Smooth muscle cell (in vitro differentiated cells): ENCODE measurements at regions not wholly inside any gene's neighbourhood (a gene's known extent, or its start where the extent isn't known, plus 50 kb on each side); places are given as distances from the start of the nearest gene placed in this dataset.
"Not testable (repeated sequence)": the region's sequence is repeated elsewhere in the genome, so short reads cannot be mapped to it uniquely, and the experiment has no call there.

Experiments
- DNase-seq: peaks from one replicate; lab custom pipeline; 2025; ENCODE audit not compliant: unreplicated experiment; lab: John Stamatoyannopoulos, UW
- H2AFZ ChIP-seq: fragments of 200-600 bp; sonication (generic); 2 replicates; pipeline ENCODE4 v1.6.0; 2016; ENCODE audit warnings: antibody characterized with exemption, low read depth, mild to moderate bottlenecking
- H3F3A ChIP-seq: fragments of 200-600 bp; sonication (generic); 2 replicates; pipeline ENCODE4 v1.6.0; 2017; ENCODE audit warnings: antibody characterized with exemption, low read depth
- H3K27ac ChIP-seq: fragments of 200-600 bp; sonication (generic); 2 replicates; pipeline ENCODE4 v1.5.1; 2016; ENCODE audit warnings: low read depth, mild to moderate bottlenecking
- H3K27me3 ChIP-seq: fragments of 200-600 bp; sonication (generic); 2 replicates; pipeline ENCODE4 v1.6.1; 2016; ENCODE audit warnings: low read depth, mild to moderate bottlenecking
- H3K36me3 ChIP-seq: fragments of 200-600 bp; sonication (generic); 2 replicates; pipeline ENCODE4 v1.5.1; 2016; ENCODE audit warnings: low read depth
- H3K4me1 ChIP-seq: fragments of 200-600 bp; sonication (generic); 2 replicates; pipeline ENCODE4 v1.5.1; 2016; ENCODE audit warnings: low read depth
- H3K4me2 ChIP-seq: fragments of 200-600 bp; sonication (generic); 2 replicates; pipeline ENCODE4 v1.6.0; 2016; ENCODE audit warnings: mild to moderate bottlenecking
- H3K4me3 ChIP-seq: fragments of 200-600 bp; sonication (generic); 2 replicates; pipeline ENCODE4 v1.5.1; 2016; ENCODE audit warnings: mild to moderate bottlenecking
- H3K79me2 ChIP-seq: fragments of 200-600 bp; sonication (generic); 2 replicates; pipeline ENCODE4 v1.6.0; 2016; ENCODE audit warnings: low read depth, mild to moderate bottlenecking
- H3K9ac ChIP-seq: fragments of 200-600 bp; sonication (generic); 2 replicates; pipeline ENCODE4 v1.6.0; 2016; ENCODE audit warnings: low read depth
- H3K9me3 ChIP-seq: fragments of 200-600 bp; sonication (generic); replicated peaks from 2 replicates; pipeline ENCODE4 v1.5.1; 2016; ENCODE audit warnings: low read depth
- H4K20me1 ChIP-seq: fragments of 200-600 bp; sonication (generic); 2 replicates; pipeline ENCODE4 v1.6.0; 2016; ENCODE audit warnings: low read depth
- CTCF ChIP-seq: fragments of 200-600 bp; sonication (generic); IDR thresholded peaks from 2 replicates; pipeline ENCODE4 v1.5.1; 2017; ENCODE audit warnings: borderline replicate concordance, mild to moderate bottlenecking, antibody characterized with exemption; ENCODE audit not compliant: insufficient read depth, poor library complexity, severe bottlenecking
- WGBS: methylation state at CpG from one replicate; pipeline ENCODE4 v1.1.7; 2016; ENCODE audit warnings: low lambda C conversion rate; 5-methylcytosine and 5-hydroxymethylcytosine counted together

DNA sequence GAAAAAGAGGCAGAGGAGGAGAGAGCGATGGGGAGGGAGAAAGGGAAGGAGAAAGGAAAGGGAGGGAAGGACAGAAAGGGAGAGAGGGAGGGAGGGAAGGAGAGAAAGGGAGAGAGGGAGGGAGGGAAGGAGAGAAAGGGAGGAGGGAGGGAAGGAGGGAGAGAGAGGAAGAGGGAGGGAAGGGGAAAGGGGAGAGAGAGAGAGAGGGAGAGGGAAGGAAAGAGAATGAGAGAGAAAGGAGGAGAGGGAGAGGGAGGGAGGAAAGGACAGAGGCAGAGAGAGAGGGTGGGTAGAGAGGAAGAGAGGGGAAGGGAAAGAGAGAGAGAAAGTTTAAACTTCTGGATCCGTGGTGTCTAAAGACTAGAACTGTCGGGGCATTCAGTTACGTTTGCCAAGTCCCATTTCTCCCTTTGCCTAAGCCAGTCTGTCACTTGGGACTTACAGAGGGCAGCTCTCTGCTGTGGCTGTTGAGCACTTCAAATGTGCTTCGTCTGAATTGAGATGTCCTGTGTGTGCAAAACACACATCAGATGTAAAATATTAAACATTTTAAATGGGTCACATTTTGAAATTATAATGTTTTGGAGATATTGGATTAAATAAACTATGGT lies 62.6 kb downstream of the PLXNA1 start:
- Histone ChIP-seq H3K27ac (no peak overlapping the region), H3K4me3 (no peak overlapping the region), H3K79me2 (no peaks in the 10 kb centered on the region), H2AFZ (no peak overlapping the region), H3K4me1 (peaks cover 8% of the 10 kb centered on the region), H3K9me3 (no peaks in the 10 kb centered on the region), H3F3A (no peaks in the 10 kb centered on the region), H3K36me3 (no peaks in the 10 kb centered on the region), H3K9ac (no peak overlapping the region), H4K20me1 (no peaks in the 10 kb centered on the region), H3K27me3 (no peaks in the 10 kb centered on the region), H3K4me2 (no peak overlapping the region)
- no peak for TF ChIP-seq CTCF
- WGBS: 65% methylated on average over 5 of the region's 5 CpGs
- DNase-seq: no peak

DNA sequence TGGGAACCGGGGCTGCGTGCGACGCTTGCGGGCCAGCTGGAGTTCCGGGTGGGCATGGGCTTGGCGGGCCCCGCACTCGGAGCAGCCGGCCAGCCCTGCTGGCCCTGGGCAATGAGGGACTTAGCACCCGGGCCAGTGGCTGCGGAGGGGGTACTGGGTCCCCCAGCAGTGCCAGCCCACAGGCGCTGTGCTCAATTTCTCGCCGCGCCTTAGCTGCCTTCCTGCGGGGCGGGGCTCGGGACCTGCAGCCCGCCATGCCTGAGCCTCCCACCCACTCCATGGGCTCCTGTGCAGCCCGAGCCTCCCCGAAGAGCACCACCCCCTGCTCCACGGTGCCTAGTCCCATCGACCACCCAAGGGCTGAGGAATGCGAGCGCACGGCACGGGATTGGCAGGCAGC lies 63.8 kb downstream of the PLXNA1 start:
- H3K9me3 ChIP-seq, H3K9ac ChIP-seq, H2AFZ ChIP-seq, H3K27ac ChIP-seq, H3K4me2 ChIP-seq, H3K79me2 ChIP-seq, H3K36me3 ChIP-seq, H3K4me3 ChIP-seq, DNase-seq, H3K4me1 ChIP-seq, H3F3A ChIP-seq, H4K20me1 ChIP-seq, H3K27me3 ChIP-seq: not testable (repeated sequence)
- 97% methylated on average over 28 of the region's 28 CpGs for WGBS

- Histone ChIP-seq H3K27ac (no peak overlapping the region), H4K20me1 (no peaks in the 10 kb centered on the region), H3K4me3 (no peak overlapping the region), H3K9me3 (no peaks in the 10 kb centered on the region), H3K36me3 (no peaks in the 10 kb centered on the region), H3K27me3 (no peaks in the 10 kb centered on the region), H3K9ac (no peak overlapping the region), H3K4me1 (no peaks in the 10 kb centered on the region), H3F3A (no peaks in the 10 kb centered on the region), H2AFZ (no peak overlapping the region), H3K79me2 (no peaks in the 10 kb centered on the region), H3K4me2 (no peak overlapping the region)
- no peak for DNase-seq
- 86% methylated on average over 5 of the region's 5 CpGs for WGBS
- no peak for TF ChIP-seq CTCF
These were observed 66.5 kb downstream of the PLXNA1 start for GRCh38 chr3:127049393-127049792.

DNA sequence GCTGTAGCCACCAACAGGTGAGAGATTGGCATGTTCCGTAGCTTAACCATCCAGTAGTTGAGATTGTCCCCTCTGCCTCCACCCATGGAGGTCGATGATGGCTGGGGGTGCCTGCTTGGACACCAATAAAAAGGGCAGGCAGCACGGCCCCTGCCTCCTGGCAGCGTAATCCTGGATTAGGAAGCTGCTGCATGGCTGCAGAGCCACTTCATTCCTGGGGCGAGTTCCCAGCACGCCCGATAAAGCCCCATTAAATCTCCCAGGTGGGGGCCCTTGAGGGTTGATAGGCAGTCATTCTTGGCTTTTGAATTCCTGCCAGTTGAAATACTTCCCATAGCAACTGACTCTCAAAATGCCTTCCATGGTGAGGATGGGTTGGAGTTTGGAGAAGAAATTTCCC lies 67.8 kb downstream of the PLXNA1 start:
- no peak for TF ChIP-seq CTCF
- H3K27ac ChIP-seq: no peak overlapping the region
- H3F3A ChIP-seq: no peaks in the 10 kb centered on the region
- WGBS: 87% methylated on average over 7 of the region's 7 CpGs
- no peak for DNase-seq
- H3K4me2 ChIP-seq: no peak overlapping the region
- no peaks in the 10 kb centered on the region for H4K20me1 ChIP-seq
- H3K9ac ChIP-seq: no peak overlapping the region
- H3K9me3 ChIP-seq: no peaks in the 10 kb centered on the region
- no peaks in the 10 kb centered on the region for H3K79me2 ChIP-seq
- no peak overlapping the region for H2AFZ ChIP-seq
- no peaks in the 10 kb centered on the region for H3K27me3 ChIP-seq
- no peaks in the 10 kb centered on the region for H3K4me1 ChIP-seq
- no peaks in the 10 kb centered on the region for H3K36me3 ChIP-seq
- no peak overlapping the region for H3K4me3 ChIP-seq
